DMS53 treated with DMSO at 0.1 percent for 48 hours (cell line): ENCODE measurements at regions not wholly inside any gene's neighbourhood (a gene's known extent, or its start where the extent isn't known, plus 50 kb on each side); places are given as distances from the start of the nearest gene placed in this dataset.
"Not testable (repeated sequence)": the region's sequence is repeated elsewhere in the genome, so short reads cannot be mapped to it uniquely, and the experiment has no call there.

Source experiments
- DNase-seq: peaks from one replicate; lab custom pipeline; 2025; ENCODE audit not compliant: unreplicated experiment; lab: John Stamatoyannopoulos, UW

- DNase-seq = no peak
Observed at GRCh38 chr7:149606826-149607225, 109.2 kb upstream of the ZNF746 start.

GRCh38 chr7:149605696-149606095 lies 108.1 kb upstream of the ZNF746 start:
- no peak for DNase-seq

GRCh38 chr7:149604521-149604920 lies 106.9 kb upstream of the ZNF746 start:
- DNase-seq = no peak

- DNase-seq = not testable (repeated sequence)
Observed at GRCh38 chr7:149600669-149601330, 103.2 kb upstream of the ZNF746 start.

- no peak for DNase-seq
Observed at GRCh38 chr7:149599636-149600206, 102.1 kb upstream of the ZNF746 start.

- DNase-seq = peak; percentile 20
Observed at GRCh38 chr7:149598721-149599308, 101.2 kb upstream of the ZNF746 start.

GRCh38 chr7:149597789-149598188 lies 100.2 kb upstream of the ZNF746 start:
- not testable (repeated sequence) for DNase-seq

- DNase-seq = no peak
Observed at GRCh38 chr7:149595541-149595940, 97.9 kb upstream of the ZNF746 start.

- no peak for DNase-seq
Observed at GRCh38 chr7:149595078-149595477, 97.5 kb upstream of the ZNF746 start.

- DNase-seq = no peak
Observed at GRCh38 chr7:149588930-149589329, 91.3 kb upstream of the ZNF746 start.

GRCh38 chr7:149586646-149587645 lies 89.3 kb upstream of the ZNF746 start:
- DNase-seq = no peak

- DNase-seq = no peak
Observed at GRCh38 chr7:149584530-149584929, 86.9 kb upstream of the ZNF746 start.

GRCh38 chr7:149584009-149584408 lies 86.4 kb upstream of the ZNF746 start:
- no peak for DNase-seq

- DNase-seq = no peak
Observed at GRCh38 chr7:149580328-149580727, 82.7 kb upstream of the ZNF746 start.

- DNase-seq = not testable (repeated sequence)
Observed at GRCh38 chr7:149579365-149579764, 81.8 kb upstream of the ZNF746 start.

- DNase-seq = not testable (repeated sequence)
Observed at GRCh38 chr7:149574428-149574827, 76.8 kb upstream of the ZNF746 start.

- no peak for DNase-seq
Observed at GRCh38 chr7:149573519-149573918, 75.9 kb upstream of the ZNF746 start.

GRCh38 chr7:149572920-149573319 lies 75.3 kb upstream of the ZNF746 start:
- not testable (repeated sequence) for DNase-seq

- DNase-seq = no peak
Observed at GRCh38 chr7:149570784-149571183, 73.2 kb upstream of the ZNF746 start.

- DNase-seq = no peak
Observed at GRCh38 chr7:149569726-149570422, 72.3 kb upstream of the ZNF746 start.
